ENCODE measurements at regions not wholly inside any gene's neighbourhood (a gene's known extent, or its start where the extent isn't known, plus 50 kb on each side); places are given as distances from the start of the nearest gene placed in this dataset.

DNA sequence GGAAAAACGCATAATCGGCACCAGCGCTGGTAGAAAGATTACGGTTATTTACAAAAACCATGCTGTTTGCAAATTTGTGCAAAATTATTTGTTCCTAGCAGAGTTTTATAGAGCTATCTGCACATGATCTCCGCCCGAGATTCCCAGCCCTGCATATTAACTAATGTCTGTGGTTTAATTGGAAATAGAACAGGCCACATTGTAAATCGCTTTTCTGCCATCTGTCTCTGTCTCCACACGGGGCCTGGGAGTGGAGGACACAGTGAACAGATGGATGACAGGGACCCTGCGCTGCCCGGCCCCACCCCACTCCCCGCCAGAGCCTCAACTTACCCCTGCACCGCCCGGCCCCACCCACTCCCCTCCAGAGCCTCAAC lies 126.9 kb downstream of the FAM53A start:
- no peaks in the 10 kb centered on the region for H3K27me3 ChIP-seq (ENCODE audit: control insufficient read depth, insufficient read depth, low read length)
- H3K9me3 ChIP-seq (ENCODE audit: control insufficient read depth, insufficient read depth, low read length): no peaks in the 10 kb centered on the region
- no peaks in the 10 kb centered on the region; the same call in 1 of the 2 replicates for H3K4me1 ChIP-seq (ENCODE audit: control insufficient read depth, insufficient read depth, low read length)
- WGBS (ENCODE audit: insufficient coverage, insufficient read length): no CpG with 5 or more reads among the region's 13 CpGs
- no peak for DNase-seq (ENCODE audit: low read depth, low spot score)
- no peaks in the 10 kb centered on the region for H3K36me3 ChIP-seq (ENCODE audit: control insufficient read depth, insufficient read depth, low read length)
- no peak overlapping the region for H3K4me3 ChIP-seq (ENCODE audit: low read length)
- no peak overlapping the region for H3K27ac ChIP-seq (ENCODE audit: low read length)

DNA sequence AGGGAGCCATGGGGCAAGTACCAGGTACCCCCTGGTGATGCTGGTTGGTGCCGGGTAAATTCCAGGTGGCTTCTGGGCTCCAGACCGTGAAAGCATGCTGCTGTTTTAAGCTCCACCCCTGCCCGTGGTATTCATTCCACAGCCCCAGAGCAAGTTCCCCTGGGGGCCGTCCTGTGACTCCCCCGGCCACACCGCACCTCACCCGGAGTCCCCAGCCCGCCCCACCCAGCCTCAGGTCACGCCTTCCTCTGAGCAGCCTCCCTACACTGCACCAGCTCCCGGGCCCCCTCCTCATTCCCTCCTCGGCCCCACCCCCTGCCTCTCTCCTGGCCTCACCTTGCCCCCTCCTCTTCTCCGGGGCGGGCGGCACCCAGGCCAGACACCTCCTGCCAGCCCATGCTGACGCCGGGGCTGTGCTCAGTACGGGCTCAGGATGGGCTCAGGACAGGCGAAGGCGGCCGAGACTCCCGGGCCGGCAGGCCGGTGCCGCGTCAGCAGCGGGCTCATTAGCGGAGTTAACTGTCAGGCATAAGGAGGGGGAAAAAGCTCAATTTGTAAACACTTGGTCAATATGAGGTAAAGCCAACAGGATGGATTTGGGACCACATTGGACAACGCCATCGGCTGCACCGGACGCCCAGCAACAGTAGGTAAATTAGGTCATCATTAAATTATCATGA lies 127.4 kb downstream of the FAM53A start:
- Histone ChIP-seq H3K9me3 (ENCODE audit: control insufficient read depth, insufficient read depth, low read length) (no peaks in the 10 kb centered on the region), H3K4me1 (ENCODE audit: control insufficient read depth, insufficient read depth, low read length) (no peaks in the 10 kb centered on the region; the same call in 1 of the 2 replicates), H3K27me3 (ENCODE audit: control insufficient read depth, insufficient read depth, low read length) (no peaks in the 10 kb centered on the region), H3K27ac (ENCODE audit: low read length) (no peak overlapping the region), H3K4me3 (ENCODE audit: low read length) (no peak overlapping the region), H3K36me3 (ENCODE audit: control insufficient read depth, insufficient read depth, low read length) (no peaks in the 10 kb centered on the region)
- no CpG with 5 or more reads among the region's 31 CpGs for WGBS (ENCODE audit: insufficient coverage, insufficient read length)
- DNase-seq (ENCODE audit: low read depth, low spot score): no peak

GRCh38 chr4:1554876-1555265 lies 129.2 kb downstream of the FAM53A start:
- H3K4me3 ChIP-seq (ENCODE audit: low read length): no peak overlapping the region
- no CpG with 5 or more reads among the region's 16 CpGs for WGBS (ENCODE audit: insufficient coverage, insufficient read length)
- H3K9me3 ChIP-seq (ENCODE audit: control insufficient read depth, insufficient read depth, low read length): no peaks in the 10 kb centered on the region
- no peak for DNase-seq (ENCODE audit: low read depth, low spot score)
- no peaks in the 10 kb centered on the region; the same call in 1 of the 2 replicates for H3K36me3 ChIP-seq (ENCODE audit: control insufficient read depth, insufficient read depth, low read length)
- no peaks in the 10 kb centered on the region; the same call in 1 of the 2 replicates for H3K4me1 ChIP-seq (ENCODE audit: control insufficient read depth, insufficient read depth, low read length)
- H3K27me3 ChIP-seq (ENCODE audit: control insufficient read depth, insufficient read depth, low read length): no peaks in the 10 kb centered on the region
- H3K27ac ChIP-seq (ENCODE audit: low read length): no peak overlapping the region

GRCh38 chr4:1554246-1554875 lies 129.8 kb downstream of the FAM53A start:
- Histone ChIP-seq H3K36me3 (ENCODE audit: control insufficient read depth, insufficient read depth, low read length) (no peaks in the 10 kb centered on the region; the same call in 1 of the 2 replicates), H3K4me1 (ENCODE audit: control insufficient read depth, insufficient read depth, low read length) (no peaks in the 10 kb centered on the region; the same call in 1 of the 2 replicates), H3K27me3 (ENCODE audit: control insufficient read depth, insufficient read depth, low read length) (no peaks in the 10 kb centered on the region), H3K27ac (ENCODE audit: low read length) (no peak overlapping the region), H3K9me3 (ENCODE audit: control insufficient read depth, insufficient read depth, low read length) (no peaks in the 10 kb centered on the region), H3K4me3 (ENCODE audit: low read length) (no peak overlapping the region)
- DNase-seq (ENCODE audit: low read depth, low spot score): no peak
- no CpG with 5 or more reads among the region's 26 CpGs for WGBS (ENCODE audit: insufficient coverage, insufficient read length)

DNA sequence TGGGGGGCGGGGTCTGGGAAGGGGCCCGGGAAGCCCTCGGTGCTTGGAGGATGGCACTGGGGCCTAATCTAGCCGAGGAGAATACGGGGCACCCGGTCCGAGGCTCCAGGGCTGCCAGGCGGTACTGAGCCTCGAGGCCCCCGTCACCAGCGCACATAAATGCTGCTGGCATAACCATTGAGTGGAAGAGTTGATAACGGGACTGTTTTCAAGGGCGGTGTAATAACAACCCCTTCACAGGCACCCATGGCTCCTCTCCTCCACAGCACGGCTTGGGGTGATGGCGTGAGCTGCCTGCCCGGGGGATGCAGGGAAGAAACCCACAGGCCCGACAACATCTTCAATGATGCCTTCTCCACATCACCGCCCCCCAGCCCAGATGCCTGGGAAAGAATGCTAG lies 130.7 kb downstream of the FAM53A start:
- no CpG with 5 or more reads among the region's 18 CpGs for WGBS (ENCODE audit: insufficient coverage, insufficient read length)

GRCh38 chr4:1552451-1552850 lies 131.7 kb downstream of the FAM53A start:
- Histone ChIP-seq H3K9me3 (ENCODE audit: control insufficient read depth, insufficient read depth, low read length) (no peaks in the 10 kb centered on the region), H3K36me3 (ENCODE audit: control insufficient read depth, insufficient read depth, low read length) (no peaks in the 10 kb centered on the region; the same call in 1 of the 2 replicates), H3K4me3 (ENCODE audit: low read length) (no peak overlapping the region), H3K27me3 (ENCODE audit: control insufficient read depth, insufficient read depth, low read length) (no peaks in the 10 kb centered on the region), H3K27ac (ENCODE audit: low read length) (no peak overlapping the region), H3K4me1 (ENCODE audit: control insufficient read depth, insufficient read depth, low read length) (no peaks in the 10 kb centered on the region; the same call in 1 of the 2 replicates)
- WGBS (ENCODE audit: insufficient coverage, insufficient read length): no CpG with 5 or more reads among the region's 17 CpGs
- no peak for DNase-seq (ENCODE audit: low read depth, low spot score)

More for the DNA sequence above, 130.7 kb downstream of the FAM53A start:
- Histone ChIP-seq H3K36me3 (ENCODE audit: control insufficient read depth, insufficient read depth, low read length) (no peaks in the 10 kb centered on the region; the same call in 1 of the 2 replicates), H3K4me3 (ENCODE audit: low read length) (no peak overlapping the region), H3K4me1 (ENCODE audit: control insufficient read depth, insufficient read depth, low read length) (no peaks in the 10 kb centered on the region; the same call in 1 of the 2 replicates), H3K27me3 (ENCODE audit: control insufficient read depth, insufficient read depth, low read length) (no peaks in the 10 kb centered on the region), H3K27ac (ENCODE audit: low read length) (no peak overlapping the region), H3K9me3 (ENCODE audit: control insufficient read depth, insufficient read depth, low read length) (no peaks in the 10 kb centered on the region)
- no peak for DNase-seq (ENCODE audit: low read depth, low spot score)

GRCh38 chr4:1551211-1551610 lies 132.9 kb downstream of the FAM53A start:
- DNase-seq (ENCODE audit: low read depth, low spot score): no peak
- Histone ChIP-seq H3K27ac (ENCODE audit: low read length) (no peak overlapping the region), H3K27me3 (ENCODE audit: control insufficient read depth, insufficient read depth, low read length) (no peaks in the 10 kb centered on the region), H3K4me3 (ENCODE audit: low read length) (no peak overlapping the region), H3K4me1 (ENCODE audit: control insufficient read depth, insufficient read depth, low read length) (no peaks in the 10 kb centered on the region; the same call in 1 of the 2 replicates), H3K9me3 (ENCODE audit: control insufficient read depth, insufficient read depth, low read length) (no peaks in the 10 kb centered on the region), H3K36me3 (ENCODE audit: control insufficient read depth, insufficient read depth, low read length) (no peaks in the 10 kb centered on the region; the same call in 1 of the 2 replicates)
- WGBS (ENCODE audit: insufficient coverage, insufficient read length): no CpG with 5 or more reads among the region's 6 CpGs

DNA sequence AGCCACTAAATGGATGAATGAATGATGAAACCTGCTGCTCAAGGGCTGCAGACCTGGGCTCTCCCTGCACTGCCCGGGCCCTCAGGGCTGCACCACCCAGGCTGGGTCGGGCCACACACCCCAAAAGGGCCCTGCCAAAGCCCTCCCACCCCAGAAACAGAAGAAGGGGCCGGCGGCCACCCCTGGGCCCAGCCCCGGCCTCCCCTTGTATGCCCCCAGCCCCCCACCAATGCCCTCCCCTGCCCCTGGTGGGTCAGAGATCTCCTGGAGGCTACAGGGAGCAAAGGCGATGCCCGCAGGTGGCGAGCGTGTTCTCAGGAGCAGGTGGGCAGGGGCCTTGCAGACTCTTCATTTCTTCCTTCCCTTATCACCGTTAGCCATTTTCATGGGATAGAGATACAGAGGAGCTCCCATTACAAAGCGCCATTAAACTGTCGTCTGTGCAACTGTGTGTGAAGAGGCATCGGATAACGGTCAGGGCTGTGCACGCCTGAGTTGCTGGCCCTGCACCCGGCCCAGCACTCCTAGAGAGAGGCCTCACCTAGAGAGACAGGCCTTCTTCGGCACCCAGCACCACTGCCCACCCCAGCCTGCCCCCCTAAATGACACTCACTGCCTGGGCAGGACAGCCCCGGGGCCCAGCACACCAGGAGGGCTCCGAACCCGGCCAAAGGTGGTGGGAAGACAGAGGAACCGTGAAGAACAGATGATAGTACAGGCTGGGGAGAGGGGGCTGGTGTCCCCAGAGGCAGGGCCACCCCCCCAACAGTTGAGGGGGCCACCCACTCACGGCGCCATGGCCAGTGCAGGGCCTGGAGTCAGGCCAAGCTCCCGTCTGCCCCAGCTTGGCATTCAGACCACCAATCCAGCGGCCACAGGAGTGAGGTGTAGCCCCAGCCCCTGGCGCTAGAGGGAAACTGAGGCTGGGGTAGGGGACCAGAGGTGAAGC lies 133.7 kb downstream of the FAM53A start:
- DNase-seq (ENCODE audit: low read depth, low spot score): no peak
- WGBS (ENCODE audit: insufficient coverage, insufficient read length): no CpG with 5 or more reads among the region's 26 CpGs
- H3K4me3 ChIP-seq (ENCODE audit: low read length): no peak overlapping the region
- no peak overlapping the region for H3K27ac ChIP-seq (ENCODE audit: low read length)
- no peaks in the 10 kb centered on the region for H3K4me1 ChIP-seq (ENCODE audit: control insufficient read depth, insufficient read depth, low read length)
- H3K27me3 ChIP-seq (ENCODE audit: control insufficient read depth, insufficient read depth, low read length): no peaks in the 10 kb centered on the region
- H3K36me3 ChIP-seq (ENCODE audit: control insufficient read depth, insufficient read depth, low read length): no peaks in the 10 kb centered on the region; the same call in 1 of the 2 replicates
- H3K9me3 ChIP-seq (ENCODE audit: control insufficient read depth, insufficient read depth, low read length): no peaks in the 10 kb centered on the region

- no CpG with 5 or more reads among the region's 11 CpGs for WGBS (ENCODE audit: insufficient coverage, insufficient read length)
- no peaks in the 10 kb centered on the region for H3K4me1 ChIP-seq (ENCODE audit: control insufficient read depth, insufficient read depth, low read length)
- no peaks in the 10 kb centered on the region for H3K9me3 ChIP-seq (ENCODE audit: control insufficient read depth, insufficient read depth, low read length)
- no peaks in the 10 kb centered on the region for H3K27me3 ChIP-seq (ENCODE audit: control insufficient read depth, insufficient read depth, low read length)
- H3K36me3 ChIP-seq (ENCODE audit: control insufficient read depth, insufficient read depth, low read length): no peaks in the 10 kb centered on the region; the same call in 1 of the 2 replicates
- DNase-seq (ENCODE audit: low read depth, low spot score): no peak
- no peak overlapping the region for H3K27ac ChIP-seq (ENCODE audit: low read length)
- H3K4me3 ChIP-seq (ENCODE audit: low read length): no peak overlapping the region
Measured at GRCh38 chr4:1549638-1550035, 134.5 kb downstream of the FAM53A start.

Measured in iPS DF 6.9 (cell line).